GM23338 (cell line): ENCODE measurements at regions not wholly inside any gene's neighbourhood (a gene's known extent, or its start where the extent isn't known, plus 50 kb on each side); places are given as distances from the start of the nearest gene placed in this dataset.

Source experiments
- ATAC-seq: fragments of 200-7000 bp; cut with Tn5 transposase; 3 replicates; pipeline ENCODE4 v1.9.1; 2020
- DNase-seq: peaks from one replicate; pipeline ENCODE4 v3.0.0-alpha.2; 2015; ENCODE audit warnings: low spot score
- H2AFZ ChIP-seq: fragments of 200-600 bp; sonication (generic); 2 replicates; pipeline ENCODE4 v1.8.0; 2016; ENCODE audit warnings: antibody characterized with exemption, mild to moderate bottlenecking, moderate library complexity
- H3F3A ChIP-seq: fragments of 200-600 bp; sonication (generic); replicated peaks from 2 replicates; pipeline ENCODE4 v1.8.0; 2017; ENCODE audit warnings: antibody characterized with exemption, mixed run types, low read depth
- H3K27ac ChIP-seq: fragments of 200-600 bp; sonication (generic); 2 replicates; pipeline ENCODE4 v1.6.1; 2016; ENCODE audit warnings: low read depth
- H3K27me3 ChIP-seq: fragments of 200-600 bp; sonication (generic); 2 replicates; pipeline ENCODE4 v1.8.0; 2016; ENCODE audit warnings: mild to moderate bottlenecking, mixed run types, moderate library complexity; ENCODE audit not compliant: insufficient read depth
- H3K36me3 ChIP-seq: fragments of 200-600 bp; sonication (generic); 2 replicates; pipeline ENCODE4 v1.8.0; 2016; ENCODE audit warnings: mild to moderate bottlenecking; ENCODE audit not compliant: insufficient read depth
- H3K4me1 ChIP-seq: fragments of 200-600 bp; sonication (generic); 2 replicates; pipeline ENCODE4 v1.8.0; 2016; ENCODE audit warnings: mild to moderate bottlenecking, moderate library complexity; ENCODE audit not compliant: insufficient read depth
- H3K4me2 ChIP-seq: fragments of 200-600 bp; sonication (generic); 2 replicates; pipeline ENCODE4 v1.7.1; 2017; ENCODE audit warnings: mixed run types
- H3K4me3 ChIP-seq: fragments of 200-600 bp; sonication (generic); 2 replicates; pipeline ENCODE4 v1.6.1; 2016; ENCODE audit warnings: mixed run types
- H3K79me2 ChIP-seq: fragments of 200-600 bp; sonication (generic); replicated peaks from 2 replicates; pipeline ENCODE4 v1.8.0; 2017; ENCODE audit warnings: mild to moderate bottlenecking; ENCODE audit not compliant: insufficient read depth
- H3K9me2 ChIP-seq: fragments of 200-600 bp; sonication (generic); 2 replicates; pipeline ENCODE4 v1.8.0; 2017; ENCODE audit not compliant: insufficient read depth
- H4K20me1 ChIP-seq: fragments of 200-600 bp; sonication (generic); replicated peaks from 2 replicates; pipeline ENCODE4 v1.8.0; 2017; ENCODE audit warnings: mild to moderate bottlenecking; ENCODE audit not compliant: insufficient read depth
- H3K27ac Mint-ChIP-seq: 2 replicates; pipeline ENCODE4 v1.8.0; 2020; ENCODE audit warnings: inconsistent platforms, mild to moderate bottlenecking, moderate library complexity, mixed read lengths
- H3K27me3 Mint-ChIP-seq: 3 replicates; pipeline ENCODE4 v1.8.0; 2022; ENCODE audit warnings: low read depth, mild to moderate bottlenecking, moderate library complexity, mixed read lengths, inconsistent platforms; ENCODE audit not compliant: insufficient read depth, poor library complexity
- H3K36me3 Mint-ChIP-seq: 3 replicates; pipeline ENCODE4 v1.8.0; 2021; ENCODE audit warnings: low read depth, mild to moderate bottlenecking, inconsistent platforms, moderate library complexity, mixed read lengths
- H3K4me1 Mint-ChIP-seq: 3 replicates; pipeline ENCODE4 v1.8.0; 2020; ENCODE audit warnings: mild to moderate bottlenecking, inconsistent platforms, mixed read lengths
- H3K4me3 Mint-ChIP-seq: 3 replicates; pipeline ENCODE4 v1.8.0; 2021; ENCODE audit warnings: moderate library complexity, mild to moderate bottlenecking, inconsistent platforms, mixed read lengths
- H3K9me3 Mint-ChIP-seq: 3 replicates; pipeline ENCODE4 v1.8.0; 2020; ENCODE audit warnings: moderate library complexity, mild to moderate bottlenecking, inconsistent platforms, mixed read lengths
- CREB1 ChIP-seq: fragments of 250-450 bp; sonication (Bioruptor Pico); IDR thresholded peaks from 2 replicates; pipeline ENCODE4 v1.5.0; 2020; ENCODE audit warnings: low read depth, mild to moderate bottlenecking, moderate library complexity
- CTCF ChIP-seq, 2 experiments: fragments of 200-600 bp in 1 of 2; sonication (generic) in 1 of 2; conservative IDR thresholded peaks; 2 replicates each; pipeline versions ENCODE4 v1.5.1 to v1.6.1; 2016 to 2017; ENCODE audit warnings: antibody characterized with exemption in 2 of 2, low read depth in 2 of 2, mild to moderate bottlenecking in 2 of 2, moderate library complexity in 1 of 2
- ETS1 ChIP-seq: IDR thresholded peaks from 2 replicates; pipeline ENCODE4 v1.6.1; 2016; ENCODE audit warnings: antibody characterized with exemption
- EZH2 ChIP-seq: fragments of 200-600 bp; sonication (generic); IDR thresholded peaks from one replicate; pipeline ENCODE4 v1.8.0; 2017; ENCODE audit warnings: antibody characterized with exemption, mild to moderate bottlenecking, low read depth; ENCODE audit not compliant: unreplicated experiment
- JUNB ChIP-seq: IDR thresholded peaks from one replicate; pipeline ENCODE4 v1.6.1; 2016; ENCODE audit warnings: antibody characterized with exemption; ENCODE audit not compliant: unreplicated experiment
- POLR2AphosphoS5 ChIP-seq: IDR thresholded peaks from 2 replicates; pipeline ENCODE4 v1.6.1; 2016; ENCODE audit warnings: antibody characterized with exemption, low read depth
- STAT1 ChIP-seq: IDR thresholded peaks from one replicate; pipeline ENCODE4 v1.6.1; 2016; ENCODE audit warnings: antibody characterized with exemption; ENCODE audit not compliant: unreplicated experiment
- ZNF331 ChIP-seq: fragments of 250-450 bp; sonication (Bioruptor Pico); IDR thresholded peaks from 2 replicates; pipeline ENCODE4 v1.5.0; 2020; ENCODE audit warnings: low read depth, mild to moderate bottlenecking, moderate library complexity
- ZNF462 ChIP-seq: fragments of 250-450 bp; sonication (Bioruptor Pico); IDR thresholded peaks from 2 replicates; pipeline ENCODE4 v1.5.0; 2020; ENCODE audit warnings: mild to moderate bottlenecking, moderate library complexity

GRCh38 chr2:120794716-120795115 is 59.0 kb downstream of the GLI2 start:
- H3K4me3 Mint-ChIP-seq, result no peak overlapping the region
- H3K36me3 Mint-ChIP-seq, result peaks cover 6% of the 10 kb centered on the region
- H3K9me2 ChIP-seq, result no peaks in the 10 kb centered on the region
- H3K4me1 ChIP-seq, result peaks cover 34% of the 10 kb centered on the region
- H2AFZ ChIP-seq, result no peak overlapping the region
- peaks cover 30% of the 10 kb centered on the region for H3K27me3 Mint-ChIP-seq
- no peak overlapping the region for H3K4me3 ChIP-seq
- H4K20me1 ChIP-seq, result peaks cover 38% of the 10 kb centered on the region
- H3K79me2 ChIP-seq, result peaks cover 94% of the 10 kb centered on the region
- H3K9me3 Mint-ChIP-seq, result no peaks in the 10 kb centered on the region
- H3F3A ChIP-seq, result 0 out of 2 replicates have a peak, but pooled peaks cover 9% of the 10 kb centered on the region
- H3K27ac Mint-ChIP-seq, result 0 out of 2 replicates have a peak overlapping the region, but pooled peaks have one; percentile 49
- TF ChIP-seq POLR2AphosphoS5 (no peak), ETS1 (no peak), CTCF (conservative IDR thresholded peaks at IDR 0.05; ENCODE audit: low read depth in 2 of 2) (no peak), JUNB (no peak), STAT1 (no peak), CREB1 (CRISPR knock-in tag) (no peak)
- 0 out of 2 replicates have a peak overlapping the region, but pooled peaks have one; percentile 63 for H3K27ac ChIP-seq
- no peak overlapping the region for H3K4me2 ChIP-seq
- ATAC-seq (no peak), DNase-seq (no peak)
- no peaks in the 10 kb centered on the region for H3K27me3 ChIP-seq
- H3K4me1 Mint-ChIP-seq, result peaks cover 79% of the 10 kb centered on the region
- H3K36me3 ChIP-seq, result no peaks in the 10 kb centered on the region; the same call in 1 of the 2 replicates

- peaks cover 31% of the 10 kb centered on the region for H3K27me3 Mint-ChIP-seq
- TF ChIP-seq STAT1 (no peak), ZNF331 (CRISPR knock-in tag) (no peak), ZNF462 (no peak), CTCF (conservative IDR thresholded peaks at IDR 0.05; ENCODE audit: low read depth in 2 of 2) (no peak), EZH2 (no peak)
Observed at GRCh38 chr2:120796094-120796493, 60.4 kb downstream of the GLI2 start.

More at GRCh38 chr2:120796094-120796493, 60.4 kb downstream of the GLI2 start:
- peaks cover 76% of the 10 kb centered on the region for H3K4me1 Mint-ChIP-seq
- H3K4me3 Mint-ChIP-seq, result no peak overlapping the region
- H3K4me1 ChIP-seq, result peaks cover 36% of the 10 kb centered on the region
- H2AFZ ChIP-seq, result no peak overlapping the region
- peaks cover 10% of the 10 kb centered on the region for H3K36me3 Mint-ChIP-seq
- H3K27ac ChIP-seq, result 0 out of 2 replicates have a peak overlapping the region, but pooled peaks have one; percentile 88
- H3K27me3 ChIP-seq, result no peaks in the 10 kb centered on the region
- H3K4me3 ChIP-seq, result no peak overlapping the region
- ATAC-seq (no peak; the same call in 2 of the 3 replicates), DNase-seq (no peak)
- no peaks in the 10 kb centered on the region for H3K9me3 Mint-ChIP-seq
- no peaks in the 10 kb centered on the region for H3K9me2 ChIP-seq
- peaks cover 32% of the 10 kb centered on the region for H4K20me1 ChIP-seq
- peaks cover 94% of the 10 kb centered on the region for H3K79me2 ChIP-seq
- H3K27ac Mint-ChIP-seq, result no peak overlapping the region
- 0 out of 2 replicates have a peak, but pooled peaks cover 13% of the 10 kb centered on the region for H3F3A ChIP-seq
- no peak overlapping the region for H3K4me2 ChIP-seq
- no peaks in the 10 kb centered on the region; the same call in 1 of the 2 replicates for H3K36me3 ChIP-seq
